Omental fat pad (tissue), 3 donors: ENCODE measurements at regions not wholly inside any gene's neighbourhood (a gene's known extent, or its start where the extent isn't known, plus 50 kb on each side); places are given as distances from the start of the nearest gene placed in this dataset.

Experiments used
- ATAC-seq: fragments of 150-250 bp; one replicate; pipeline ENCODE4 v1.9.1; 2016; ENCODE audit warnings: mild to moderate bottlenecking, moderate library complexity; ENCODE audit not compliant: low FRiP score
- DNase-seq: peaks from one replicate; pipeline ENCODE4 v3.0.0-alpha.2; 2019; ENCODE audit warnings: low spot score
- TF ChIP-seq, protein P1 (sequence below), 3 donors: fragments of 450-650 bp; IDR thresholded peaks; one replicate each; pipeline ENCODE4 v1.5.1; 2016 to 2017; ENCODE audit warnings: antibody characterized with exemption in 3 of 3, mild to moderate bottlenecking in 3 of 3, moderate library complexity in 2 of 3

DNA sequence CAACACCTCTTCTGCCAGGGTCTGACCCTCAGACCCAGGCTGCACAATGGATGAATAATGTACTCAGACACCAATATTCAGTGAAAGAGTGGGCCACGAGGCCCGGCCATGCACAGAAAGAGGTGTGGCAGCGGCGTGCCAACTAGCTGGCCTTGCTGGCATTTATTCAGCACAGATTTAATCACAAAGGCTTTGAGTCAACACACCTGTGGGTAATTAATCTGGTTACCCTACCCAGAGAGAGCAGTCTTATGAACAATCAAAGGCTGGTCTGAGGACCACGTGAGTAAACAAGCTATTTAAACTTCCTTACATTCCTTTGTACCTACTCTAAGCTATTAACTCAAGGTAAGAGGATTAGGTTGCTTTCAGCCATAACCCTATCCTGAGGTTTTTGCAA, 324.8 kb downstream of the C12orf50 start:
- DNase-seq (no peak), ATAC-seq (no peak)
- TF ChIP-seq, protein P1, sequence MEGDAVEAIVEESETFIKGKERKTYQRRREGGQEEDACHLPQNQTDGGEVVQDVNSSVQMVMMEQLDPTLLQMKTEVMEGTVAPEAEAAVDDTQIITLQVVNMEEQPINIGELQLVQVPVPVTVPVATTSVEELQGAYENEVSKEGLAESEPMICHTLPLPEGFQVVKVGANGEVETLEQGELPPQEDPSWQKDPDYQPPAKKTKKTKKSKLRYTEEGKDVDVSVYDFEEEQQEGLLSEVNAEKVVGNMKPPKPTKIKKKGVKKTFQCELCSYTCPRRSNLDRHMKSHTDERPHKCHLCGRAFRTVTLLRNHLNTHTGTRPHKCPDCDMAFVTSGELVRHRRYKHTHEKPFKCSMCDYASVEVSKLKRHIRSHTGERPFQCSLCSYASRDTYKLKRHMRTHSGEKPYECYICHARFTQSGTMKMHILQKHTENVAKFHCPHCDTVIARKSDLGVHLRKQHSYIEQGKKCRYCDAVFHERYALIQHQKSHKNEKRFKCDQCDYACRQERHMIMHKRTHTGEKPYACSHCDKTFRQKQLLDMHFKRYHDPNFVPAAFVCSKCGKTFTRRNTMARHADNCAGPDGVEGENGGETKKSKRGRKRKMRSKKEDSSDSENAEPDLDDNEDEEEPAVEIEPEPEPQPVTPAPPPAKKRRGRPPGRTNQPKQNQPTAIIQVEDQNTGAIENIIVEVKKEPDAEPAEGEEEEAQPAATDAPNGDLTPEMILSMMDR (IDR thresholded peaks at IDR 0.05): no peak

DNA sequence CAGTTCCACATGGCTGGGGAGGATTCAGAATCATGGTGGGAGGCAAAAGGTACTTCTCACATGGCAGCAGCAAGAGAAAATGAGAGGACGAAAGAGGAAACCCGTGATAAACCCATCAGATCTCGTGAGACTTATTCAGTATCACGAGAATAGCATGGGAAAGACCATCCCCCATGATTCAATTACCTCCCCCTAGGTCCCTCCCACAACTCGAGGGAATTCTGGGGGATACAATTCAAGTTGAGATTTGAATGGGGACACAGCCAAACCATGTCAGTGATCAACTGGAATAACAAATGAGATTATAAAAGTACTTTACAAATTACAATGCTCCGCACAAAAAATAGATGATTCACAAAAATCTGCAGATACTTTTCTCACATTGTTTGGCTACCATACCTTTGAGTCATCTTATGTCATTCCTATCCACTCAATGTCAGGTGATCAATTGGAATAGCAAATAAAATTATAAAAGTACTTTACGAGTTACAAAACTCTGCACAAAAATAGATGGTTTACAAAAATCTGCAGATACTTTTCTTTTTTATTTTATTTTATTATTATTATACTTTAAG, 338.9 kb downstream of the C12orf50 start:
- DNase-seq (no peak), ATAC-seq (no peak)
- TF ChIP-seq, protein P1 (IDR thresholded peaks at IDR 0.05): no peak

DNA sequence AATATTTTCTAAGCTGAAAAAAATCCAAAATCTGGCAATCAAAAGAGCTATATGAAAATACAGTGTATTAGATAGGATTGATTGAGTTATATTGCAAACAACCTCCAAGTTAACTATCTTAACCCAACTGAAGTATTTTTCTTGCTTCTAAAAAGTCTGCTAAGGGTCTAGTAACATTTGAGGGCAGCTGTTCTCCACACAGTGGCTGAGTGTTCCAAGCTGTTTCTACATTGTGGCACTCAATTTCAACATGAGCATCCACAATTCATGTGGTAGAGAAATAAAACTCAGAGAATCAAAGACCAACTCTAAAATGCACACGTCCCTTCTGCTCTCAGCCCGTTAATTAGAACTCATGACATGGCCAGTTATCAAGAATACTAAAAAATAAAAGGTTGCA, 340.0 kb downstream of the C12orf50 start:
- TF ChIP-seq, protein P1 (IDR thresholded peaks at IDR 0.05): no peak
- ATAC-seq (no peak), DNase-seq (no peak)

DNA sequence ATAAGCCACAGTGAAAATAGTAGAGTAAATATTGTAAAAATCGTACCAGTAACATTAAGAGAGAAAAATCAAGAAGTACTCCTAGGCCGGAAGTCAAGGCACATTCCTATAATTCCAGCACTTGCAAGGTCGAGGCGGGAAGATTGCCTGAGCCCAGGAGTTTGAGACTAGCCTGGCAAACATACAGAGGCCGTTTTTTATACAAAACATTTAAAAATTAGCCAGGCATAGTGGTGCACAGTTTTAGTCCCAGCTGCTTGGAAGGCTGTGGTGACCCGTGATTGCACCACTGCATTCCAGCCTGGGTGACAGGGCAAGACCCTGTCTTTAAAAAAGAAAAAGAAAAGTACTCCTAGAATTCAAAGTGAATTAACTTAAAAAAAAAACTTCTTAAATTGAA, 341.8 kb downstream of the C12orf50 start:
- DNase-seq (no peak), ATAC-seq (no peak)
- TF ChIP-seq, protein P1 (IDR thresholded peaks at IDR 0.05): no peak

DNA sequence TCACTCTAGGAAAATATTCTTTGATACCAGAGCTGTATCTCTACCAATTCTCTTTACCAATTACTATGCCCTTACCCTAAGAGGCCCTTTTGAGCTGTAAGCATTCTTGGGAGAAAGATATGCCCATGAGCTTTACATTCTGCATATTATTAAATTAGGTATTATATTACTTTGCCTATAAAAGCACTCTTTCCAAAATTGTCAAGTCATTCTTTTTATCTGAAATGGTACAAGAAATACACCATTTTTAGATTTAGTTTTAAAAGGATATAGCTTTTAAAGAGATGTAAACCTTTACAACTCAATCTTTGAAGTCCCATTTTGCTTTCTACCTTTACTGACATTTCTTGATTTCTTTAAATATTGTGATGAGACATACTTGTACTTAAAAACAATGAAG, 343.5 kb downstream of the C12orf50 start:
- TF ChIP-seq, protein P1 (IDR thresholded peaks at IDR 0.05): no peak
- DNase-seq (no peak), ATAC-seq (no peak)

DNA sequence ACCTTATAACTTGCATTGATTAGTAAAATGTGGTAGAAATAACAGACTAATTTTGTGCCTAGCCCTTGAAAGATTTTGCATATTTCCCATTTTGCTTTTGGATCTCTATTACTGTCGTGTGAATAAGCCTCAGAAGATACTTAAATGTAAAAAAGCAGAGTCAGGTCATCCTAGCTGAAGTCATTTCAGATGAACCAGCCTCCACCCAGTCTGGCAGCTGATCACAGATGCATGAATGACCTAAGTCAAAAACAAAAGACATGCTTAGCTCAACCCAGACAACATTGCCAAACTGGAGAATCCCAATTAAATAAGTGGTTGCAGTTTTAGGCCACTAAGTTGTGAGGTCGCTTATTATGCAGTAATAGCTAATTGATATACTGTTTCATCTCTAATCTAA, 349.9 kb downstream of the C12orf50 start:
- ATAC-seq (no peak), DNase-seq (no peak)
- TF ChIP-seq, protein P1 (IDR thresholded peaks at IDR 0.05): no peak

DNA sequence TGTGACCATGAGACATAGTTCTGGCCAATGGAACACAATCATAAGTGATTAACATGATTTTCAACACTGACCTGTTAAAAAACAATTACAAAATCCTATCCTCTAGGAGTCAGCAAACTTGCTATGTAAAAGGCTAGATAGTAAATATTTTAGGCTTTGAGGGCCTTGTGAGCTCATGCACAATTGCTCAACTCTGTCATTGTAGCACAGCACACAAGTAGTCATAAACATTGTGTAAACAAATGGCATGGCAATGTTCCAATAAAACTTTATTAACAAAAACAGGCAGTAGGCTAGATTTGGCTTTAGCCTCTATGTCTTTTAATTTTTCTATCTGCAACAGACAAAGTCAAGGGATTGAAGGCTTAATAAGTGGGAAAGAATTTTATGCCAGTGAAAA, 350.7 kb downstream of the C12orf50 start:
- ATAC-seq (no peak), DNase-seq (no peak)
- TF ChIP-seq, protein P1 (IDR thresholded peaks at IDR 0.05): no peak
